Stimulated activated CD8-positive, alpha-beta memory T cell treated with anti-CD3 and anti-CD28 coated beads, Interleukin-15, amount 100 ng/mL, for 24 hours (primary cell): ENCODE measurements at regions not wholly inside any gene's neighbourhood (a gene's known extent, or its start where the extent isn't known, plus 50 kb on each side); places are given as distances from the start of the nearest gene placed in this dataset.
"Not testable (repeated sequence)": the region's sequence is repeated elsewhere in the genome, so short reads cannot be mapped to it uniquely, and the experiment has no call there.

Experiments used
- DNase-seq: peaks from one replicate; pipeline ENCODE4 v3.0.0-alpha.2; 2020; ENCODE audit warnings: low read depth

- DNase-seq, result no peak
Measured at GRCh38 chr9:135173066-135173465, 85.6 kb downstream of the OLFM1 start.

GRCh38 chr9:135174248-135174647 lies 86.8 kb downstream of the OLFM1 start:
- no peak for DNase-seq

- DNase-seq, result no peak
Measured at GRCh38 chr9:135174981-135175380, 87.5 kb downstream of the OLFM1 start.

GRCh38 chr9:135176284-135176683 lies 88.8 kb downstream of the OLFM1 start:
- DNase-seq, result no peak

- DNase-seq, result not testable (repeated sequence)
Measured at GRCh38 chr9:135177562-135177961, 90.1 kb downstream of the OLFM1 start.

GRCh38 chr9:135178498-135178897 lies 91.0 kb downstream of the OLFM1 start:
- no peak for DNase-seq

- no peak for DNase-seq
Measured at GRCh38 chr9:135179041-135179440, 91.6 kb downstream of the OLFM1 start.

GRCh38 chr9:135179976-135180375 lies 92.5 kb downstream of the OLFM1 start:
- DNase-seq, result no peak

- no peak for DNase-seq
Measured at GRCh38 chr9:135180586-135180985, 93.1 kb downstream of the OLFM1 start.

- DNase-seq, result no peak
Measured at GRCh38 chr9:135181336-135181735, 93.9 kb downstream of the OLFM1 start.

- DNase-seq, result not testable (repeated sequence)
Measured at GRCh38 chr9:135181841-135182240, 94.4 kb downstream of the OLFM1 start.

GRCh38 chr9:135183069-135183468 lies 95.6 kb downstream of the OLFM1 start:
- DNase-seq, result no peak

- DNase-seq, result no peak
Measured at GRCh38 chr9:135183528-135184180, 96.2 kb downstream of the OLFM1 start.

GRCh38 chr9:135184181-135185053 lies 96.9 kb downstream of the OLFM1 start:
- DNase-seq, result no peak

GRCh38 chr9:135185060-135185459 lies 97.6 kb downstream of the OLFM1 start:
- no peak for DNase-seq

- no peak for DNase-seq
Measured at GRCh38 chr9:135186248-135187164, 99.0 kb downstream of the OLFM1 start.

GRCh38 chr9:135187365-135187764 lies 99.9 kb downstream of the OLFM1 start:
- DNase-seq, result no peak

GRCh38 chr9:135188681-135189151 lies 101.2 kb downstream of the OLFM1 start:
- DNase-seq, result no peak

GRCh38 chr9:135189497-135189896 lies 102.0 kb downstream of the OLFM1 start:
- no peak for DNase-seq

GRCh38 chr9:135190789-135191577 lies 103.5 kb downstream of the OLFM1 start:
- no peak for DNase-seq

GRCh38 chr9:135192686-135193085 lies 105.2 kb downstream of the OLFM1 start:
- DNase-seq, result no peak
